Erythroblast (primary cell): ENCODE measurements at regions not wholly inside any gene's neighbourhood (a gene's known extent, or its start where the extent isn't known, plus 50 kb on each side); places are given as distances from the start of the nearest gene placed in this dataset.
"Not testable (repeated sequence)": the region's sequence is repeated elsewhere in the genome, so short reads cannot be mapped to it uniquely, and the experiment has no call there.

Experiments
- DNase-seq, 2 experiments: peaks; one replicate each; lab custom pipeline; 2025; lab: John Stamatoyannopoulos, UW
- GATA1 ChIP-seq: IDR thresholded peaks from 2 replicates; pipeline ENCODE4 v1.6.1; 2011; ENCODE audit warnings: low read depth, mild to moderate bottlenecking, control low read depth, low read length, moderate library complexity
- POLR2A ChIP-seq: IDR thresholded peaks from 2 replicates; pipeline ENCODE4 v1.6.1; 2011; ENCODE audit warnings: mild to moderate bottlenecking, low read length

DNA sequence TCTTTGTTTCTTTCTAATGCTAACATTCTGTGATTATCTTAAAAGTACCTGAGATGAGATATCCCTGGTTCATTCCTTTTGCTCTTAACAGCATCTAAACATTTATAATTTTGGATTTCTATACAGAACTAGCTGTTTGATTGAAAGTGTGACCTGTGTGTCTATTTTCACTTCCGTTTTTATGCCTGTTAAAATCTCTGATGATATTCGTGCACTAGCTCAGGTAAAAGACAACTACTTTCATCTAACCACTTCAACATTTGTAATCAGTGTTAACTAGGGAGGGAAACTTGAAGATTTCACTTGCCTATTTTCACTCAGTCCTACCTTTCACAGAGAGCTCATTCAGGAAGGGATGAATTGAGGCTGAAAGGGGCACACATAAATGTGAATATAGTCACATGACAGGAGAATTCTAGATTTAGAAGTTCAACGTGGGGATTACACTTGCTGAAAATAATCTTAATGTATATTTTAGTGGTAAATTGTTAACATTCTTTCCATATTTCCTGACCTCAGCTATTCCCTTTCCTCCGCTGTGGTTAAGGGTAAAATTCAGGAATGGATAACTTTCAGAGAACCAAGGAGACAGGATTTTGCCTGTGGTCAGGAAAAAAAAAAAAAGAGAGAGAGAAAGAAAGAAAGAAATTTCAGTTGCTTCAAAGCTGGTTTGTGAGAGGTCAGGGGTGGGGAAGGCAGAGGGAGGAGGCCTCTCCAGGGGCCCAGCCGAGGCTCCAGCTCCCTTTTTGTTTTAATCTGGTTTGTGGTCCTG is 159.8 kb upstream of the TSC22D2 start:
- TF ChIP-seq POLR2A (no peak), GATA1 (no peak)
- no peak for DNase-seq

DNA sequence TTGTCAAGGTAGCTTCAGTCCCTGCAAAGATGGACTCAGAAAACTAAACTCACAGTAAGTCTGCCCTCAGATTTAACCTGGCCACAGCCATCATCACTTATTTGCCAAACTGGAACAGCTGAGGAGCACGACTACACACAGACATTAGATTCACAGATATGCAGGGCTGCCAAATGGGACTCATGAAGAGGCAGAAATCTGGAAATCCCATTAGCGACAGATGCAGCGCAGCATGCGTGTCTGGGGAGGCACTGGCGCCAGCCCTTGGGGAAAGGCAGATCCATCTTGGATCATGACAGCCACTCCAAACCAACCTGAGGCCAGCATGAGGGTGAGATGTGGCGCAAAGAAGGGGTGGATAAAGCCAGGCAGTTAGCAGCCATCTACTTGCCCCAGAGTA is 160.7 kb upstream of the TSC22D2 start:
- no peak for DNase-seq
- TF ChIP-seq GATA1 (no peak), POLR2A (no peak)

DNA sequence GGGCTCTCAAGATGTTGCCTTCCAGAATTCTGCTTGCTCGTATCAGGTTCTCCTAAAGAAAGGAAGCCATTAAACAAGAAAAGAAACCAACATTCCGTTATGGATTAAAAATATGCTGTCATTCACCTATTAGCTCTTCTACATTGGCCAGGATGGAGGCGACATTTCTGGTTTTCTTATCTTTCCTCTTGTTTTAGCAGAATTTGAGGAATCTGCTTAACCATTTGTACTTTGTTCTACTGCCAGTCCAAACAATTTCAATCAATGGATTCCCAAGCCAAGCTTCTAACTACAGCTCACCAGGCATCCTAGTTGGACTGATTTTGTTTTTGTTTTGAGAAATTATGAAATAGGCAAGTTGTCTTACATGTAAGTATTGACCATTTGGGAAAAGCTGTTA is 164.6 kb upstream of the TSC22D2 start:
- TF ChIP-seq GATA1 (no peak), POLR2A (no peak)
- no peak for DNase-seq

DNA sequence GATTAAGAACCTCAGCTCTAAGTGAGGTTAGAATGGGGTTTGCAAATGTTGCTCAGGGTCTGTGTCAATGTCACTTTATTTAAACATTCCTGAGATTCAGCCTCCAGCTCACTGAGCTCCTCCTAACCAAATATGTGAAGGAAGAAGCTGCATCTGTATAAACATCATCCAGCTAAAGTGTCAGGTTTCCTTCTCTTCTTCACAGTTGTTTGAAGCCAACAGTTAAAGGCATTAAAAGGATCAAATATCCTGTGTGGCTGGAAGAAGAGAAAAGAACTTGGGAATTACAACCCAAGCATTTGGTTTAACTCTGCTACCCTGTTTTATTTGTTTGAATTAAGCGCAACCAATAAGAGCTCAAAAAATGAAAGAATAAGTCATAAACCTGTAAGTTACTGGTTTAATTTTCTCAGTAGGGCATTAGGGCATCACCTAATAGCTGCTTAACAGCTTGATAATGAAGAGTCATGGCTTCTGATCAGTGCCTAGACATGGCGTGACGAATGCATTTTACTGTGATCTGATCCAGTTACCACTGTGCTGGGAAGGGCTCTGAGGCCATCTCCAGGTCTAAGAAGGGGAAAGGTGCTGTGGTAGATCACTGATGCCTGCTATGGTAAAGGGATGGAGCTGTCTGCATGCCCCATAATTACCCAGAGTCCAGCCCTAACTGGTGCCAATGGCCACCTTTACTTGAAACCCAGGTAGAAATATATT is 165.7 kb upstream of the TSC22D2 start:
- DNase-seq = no peak
- no peak for TF ChIP-seq POLR2A
- TF ChIP-seq GATA1 = no peak

DNA sequence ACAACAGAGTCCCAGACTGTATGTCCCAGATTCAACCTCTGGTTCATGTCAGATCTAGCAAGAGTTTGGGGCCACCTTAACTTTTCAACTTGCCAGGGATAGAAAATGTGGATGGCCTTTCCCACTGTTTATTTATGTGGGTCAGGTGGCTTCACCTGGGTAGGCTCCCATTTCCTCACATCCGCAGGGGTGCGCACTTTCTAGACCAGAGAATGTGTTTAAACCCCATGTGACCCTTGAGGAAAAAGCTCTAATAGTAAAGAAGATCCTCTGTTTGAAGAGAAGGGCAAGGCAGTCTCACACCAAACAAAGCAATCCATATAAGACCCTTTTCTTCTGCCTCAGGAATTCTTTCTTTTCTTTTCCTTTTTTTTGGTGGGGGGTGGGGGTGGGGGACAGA is 167.2 kb upstream of the TSC22D2 start:
- DNase-seq = no peak
- TF ChIP-seq POLR2A (no peak), GATA1 (no peak)

DNA sequence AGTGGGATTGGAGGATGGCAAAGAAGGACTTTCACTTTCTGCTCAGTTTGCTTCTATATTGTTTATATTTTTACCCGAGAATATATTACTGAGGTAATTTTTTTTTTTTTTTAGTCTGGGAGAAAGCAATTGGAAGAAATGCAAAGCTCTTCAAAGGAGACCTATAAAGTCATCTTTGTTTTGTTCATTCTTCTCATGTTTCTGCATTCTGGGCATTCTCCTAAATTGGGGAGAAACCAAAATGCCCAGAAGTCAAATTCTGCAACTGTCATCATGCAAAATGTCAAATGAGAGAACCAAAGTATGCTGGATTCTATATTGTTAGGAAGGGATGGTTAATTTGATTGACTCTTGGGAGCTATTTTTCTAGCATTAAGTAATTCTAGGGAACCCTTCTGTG is 168.3 kb upstream of the TSC22D2 start:
- no peak for DNase-seq
- TF ChIP-seq POLR2A (no peak), GATA1 (no peak)

DNA sequence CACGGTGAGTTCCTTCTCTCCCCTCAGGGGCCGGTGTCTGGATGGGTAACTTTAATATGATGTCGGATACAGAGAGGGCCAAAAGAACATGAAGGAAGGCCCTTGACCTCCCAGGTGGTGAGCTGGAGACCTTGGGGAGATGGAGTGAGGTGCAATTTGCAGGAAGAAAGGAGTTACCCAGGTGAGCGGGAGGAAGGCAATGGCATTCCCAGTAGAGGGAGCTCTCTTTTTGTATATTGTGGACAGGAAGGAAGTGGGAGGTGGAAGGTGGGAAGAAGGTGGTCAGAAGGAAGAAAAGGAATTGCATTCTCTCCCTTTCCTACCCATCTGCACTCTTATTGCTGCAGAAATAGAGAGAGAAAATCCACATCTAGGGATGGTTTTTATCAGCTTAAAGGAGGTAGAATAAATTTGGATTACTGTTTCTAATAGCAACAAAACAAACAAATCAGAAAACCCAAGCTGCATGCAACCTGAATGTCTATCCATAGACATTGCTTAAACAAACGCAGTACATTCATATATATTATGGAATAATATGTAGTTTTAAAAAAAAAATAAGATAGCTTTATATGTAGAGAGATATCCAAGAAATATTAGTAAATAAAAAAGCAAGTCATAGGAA is 169.0 kb upstream of the TSC22D2 start:
- DNase-seq = peak in 1 of 2 experiments; percentile 11
- TF ChIP-seq POLR2A (no peak), GATA1 (no peak)

DNA sequence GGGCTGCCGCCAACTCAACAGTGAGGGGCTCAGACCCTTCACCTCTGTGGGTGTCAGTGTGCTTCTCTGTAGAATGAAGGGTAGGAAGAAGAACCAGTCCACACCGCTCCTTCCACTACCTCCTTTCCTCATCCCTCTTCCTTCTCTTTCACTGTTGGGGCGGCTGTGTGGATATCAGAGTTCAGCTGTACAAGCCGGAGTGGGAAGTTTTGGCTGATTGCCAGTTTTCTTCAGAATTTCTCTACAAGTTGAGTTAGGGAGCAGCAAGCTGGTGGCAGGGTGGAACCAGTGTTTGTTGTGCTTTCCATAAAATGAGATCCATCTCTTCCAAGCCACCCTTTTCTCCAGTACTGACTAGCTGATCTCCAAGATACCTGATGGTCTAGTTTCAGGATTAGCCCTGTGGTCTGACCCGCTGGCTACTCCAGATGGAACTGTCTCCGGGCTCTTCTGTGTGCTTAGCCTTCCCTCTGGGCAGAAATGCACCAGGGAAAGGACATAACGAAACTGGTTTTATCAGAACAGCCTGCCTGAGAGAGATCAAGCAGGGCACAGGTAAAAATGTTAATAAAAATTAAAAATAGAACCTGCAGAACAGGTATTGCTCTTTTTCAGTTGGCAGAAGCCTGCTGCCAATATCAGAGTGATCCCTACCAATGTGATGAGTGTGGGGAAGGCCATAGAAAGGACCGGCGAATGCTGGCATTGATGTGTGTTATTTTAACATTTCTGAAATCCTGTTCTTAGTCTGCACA is 169.9 kb upstream of the TSC22D2 start:
- TF ChIP-seq GATA1 = no peak
- no peak for TF ChIP-seq POLR2A
- DNase-seq = no peak

DNA sequence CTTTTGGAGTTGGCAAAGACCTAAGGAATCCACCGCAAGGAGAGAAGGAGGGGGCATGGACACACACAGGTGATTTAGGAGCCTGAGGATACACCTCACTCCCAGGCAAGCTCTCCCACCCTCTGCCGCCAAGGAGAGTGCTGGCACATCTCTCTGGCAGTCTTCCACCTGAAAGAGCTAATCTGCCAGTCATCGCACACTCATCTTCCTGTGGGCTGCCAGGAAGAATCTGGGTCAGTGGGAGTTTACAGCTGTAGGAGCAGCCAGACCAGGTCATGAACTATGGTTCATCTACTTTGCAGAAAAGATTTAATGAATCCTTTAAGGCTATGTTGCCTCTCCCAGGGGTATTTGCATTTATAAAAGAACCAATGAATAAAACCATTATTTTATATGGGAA is 170.6 kb upstream of the TSC22D2 start:
- no peak for DNase-seq
- TF ChIP-seq POLR2A (no peak), GATA1 (no peak)

DNA sequence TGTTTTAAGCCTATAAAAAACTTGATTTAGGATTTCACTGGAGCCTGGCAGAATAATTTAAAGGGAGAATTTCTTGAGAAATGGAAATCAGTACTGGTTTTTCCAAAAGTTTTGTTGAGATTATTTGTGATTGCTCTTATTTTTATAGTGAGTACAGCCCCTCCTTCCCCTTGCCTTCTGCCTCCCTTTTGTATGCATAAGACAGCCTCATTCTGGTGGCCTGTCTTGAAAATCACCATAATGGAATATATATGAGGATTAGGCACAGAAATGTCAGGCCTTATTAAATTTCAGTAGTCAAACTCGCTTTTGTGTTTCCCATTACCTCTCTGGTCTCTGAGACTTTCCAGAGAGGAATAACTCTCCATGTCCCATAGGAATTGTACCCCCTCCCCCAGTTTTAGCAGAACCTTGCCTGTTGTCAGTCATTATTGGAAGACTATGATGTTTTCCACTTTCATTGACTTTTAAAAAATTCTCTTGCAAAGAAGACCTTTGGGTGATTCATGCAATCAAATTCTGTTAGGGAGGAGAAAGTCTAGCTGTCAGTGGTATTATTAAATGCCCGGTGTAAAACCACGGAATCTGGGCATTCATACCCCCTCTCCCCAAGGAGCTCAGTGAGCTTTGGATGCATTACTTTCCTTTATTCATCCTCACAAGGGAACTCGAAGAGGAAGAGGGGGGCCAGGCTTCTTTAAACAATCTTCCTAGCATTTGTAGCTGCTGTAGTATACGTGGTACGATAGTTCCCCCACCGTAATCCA is 171.6 kb upstream of the TSC22D2 start:
- no peak for DNase-seq
- TF ChIP-seq GATA1 (no peak), POLR2A (no peak)

DNA sequence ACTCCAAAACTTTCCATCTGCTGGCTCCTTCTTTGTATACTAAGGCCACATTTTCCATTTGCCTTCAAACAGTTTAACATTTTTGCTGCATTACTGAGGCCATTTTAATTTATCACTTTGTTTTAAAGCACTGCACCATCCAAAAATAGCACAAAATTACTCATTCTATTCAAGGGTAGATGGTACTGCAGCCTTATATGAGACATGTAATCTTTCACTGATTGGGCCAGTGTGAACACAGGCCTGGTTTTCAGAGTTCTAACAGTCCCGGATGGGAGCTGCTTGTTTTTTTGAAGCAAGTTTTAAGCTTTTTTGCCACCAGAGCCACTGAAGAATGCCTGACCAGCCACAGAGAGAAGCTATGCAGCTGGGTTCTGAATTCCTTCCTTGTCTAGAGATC is 172.3 kb upstream of the TSC22D2 start:
- no peak for DNase-seq
- no peak for TF ChIP-seq POLR2A
- TF ChIP-seq GATA1 = no peak

DNA sequence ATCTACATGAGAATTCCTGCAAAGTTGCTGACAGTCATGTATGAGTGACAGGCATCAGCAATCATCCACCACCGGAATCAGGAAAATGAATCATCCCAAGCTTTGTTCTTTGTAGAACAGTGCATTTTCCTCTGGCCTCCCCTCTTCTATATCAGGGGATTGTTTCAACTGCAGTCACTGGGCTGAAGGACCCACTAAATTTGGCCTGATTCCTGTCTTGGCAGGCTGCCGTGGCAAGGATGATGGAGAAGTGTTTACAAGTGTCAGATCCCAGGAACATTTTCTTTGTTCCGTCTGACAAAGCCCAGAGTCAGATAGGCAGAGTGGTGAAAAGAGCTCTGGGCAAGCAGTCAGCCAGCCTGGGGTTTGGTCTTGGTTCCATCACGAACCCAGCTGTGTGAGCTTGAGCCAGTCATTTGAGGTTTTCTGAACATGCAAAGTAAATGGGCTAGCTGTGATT is 175.1 kb upstream of the TSC22D2 start:
- TF ChIP-seq POLR2A (no peak), GATA1 (no peak)
- DNase-seq = no peak

DNA sequence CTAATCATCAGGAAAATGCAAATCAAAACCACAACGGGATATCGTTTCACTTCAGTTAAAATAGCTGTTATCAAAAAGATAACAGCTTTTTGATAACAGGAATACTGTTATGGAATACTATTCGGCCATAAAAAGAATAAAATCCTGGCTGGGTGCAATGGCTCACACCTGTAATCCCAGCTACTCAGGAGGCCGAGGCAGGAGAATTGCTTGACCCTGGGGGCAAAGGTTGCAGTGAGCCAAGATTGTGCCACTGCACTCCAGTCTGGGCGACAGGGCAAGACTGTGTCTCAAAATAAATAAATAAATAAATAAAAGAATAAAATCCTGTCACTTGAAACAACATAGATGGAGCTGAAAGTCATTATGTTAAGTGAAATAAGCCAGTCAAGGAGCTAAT is 178.1 kb upstream of the TSC22D2 start:
- TF ChIP-seq GATA1 (no peak), POLR2A (no peak)
- no peak for DNase-seq

DNA sequence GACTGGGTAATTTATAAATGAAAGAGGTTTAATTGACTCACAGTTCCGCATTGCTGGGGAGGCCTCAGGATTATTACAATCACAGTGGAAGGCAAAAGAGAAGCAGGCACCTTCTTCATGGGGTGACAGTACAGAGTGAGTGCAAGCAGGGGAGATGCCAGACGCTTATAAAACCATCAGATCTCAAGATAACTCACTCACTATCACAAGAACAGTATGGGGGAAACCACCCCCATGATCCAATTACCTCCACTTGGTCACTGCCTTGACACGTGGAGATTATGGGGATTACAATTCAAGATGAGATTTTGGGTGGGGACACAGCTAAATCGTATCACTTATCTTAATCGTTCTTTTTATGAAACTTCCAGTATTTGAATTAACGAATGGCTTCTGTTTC is 179.5 kb upstream of the TSC22D2 start:
- not testable (repeated sequence) for DNase-seq
